ENCODE measurements at regions not wholly inside any gene's neighbourhood (a gene's known extent, or its start where the extent isn't known, plus 50 kb on each side); places are given as distances from the start of the nearest gene placed in this dataset.

DNA sequence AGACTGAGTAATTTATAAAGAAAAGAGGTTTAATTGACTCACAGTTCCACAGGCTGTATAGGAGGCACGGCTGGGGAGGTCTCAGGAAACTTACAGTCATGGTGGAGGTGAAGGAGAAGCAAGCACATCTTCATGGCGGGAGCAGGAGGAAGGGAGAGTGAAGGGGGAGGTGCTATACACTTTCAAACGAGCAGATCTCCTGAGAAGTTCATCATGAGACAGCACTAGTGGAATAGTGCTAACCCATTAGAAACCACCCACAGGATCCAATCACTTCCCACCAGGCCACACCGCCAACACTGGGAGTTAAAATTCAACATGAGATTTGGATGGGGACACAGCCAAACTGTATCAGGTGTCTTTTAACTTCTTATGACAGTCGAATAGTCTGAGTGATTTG is 1459.3 kb upstream of the ACO1 start:
- TF ChIP-seq CTCF (IDR thresholded peaks at IDR 0.05) (no peak), POLR2AphosphoS5 (IDR thresholded peaks at IDR 0.05; ENCODE audit: low read depth, low read length) (no peak), SIN3A (IDR thresholded peaks at IDR 0.05; ENCODE audit: borderline replicate concordance, insufficient read depth, low read depth, low read length) (no peak), TCF7L2 (IDR thresholded peaks at IDR 0.05; ENCODE audit: low read depth, low read length) (no peak), REST (IDR thresholded peaks at IDR 0.05; ENCODE audit: insufficient read depth in 1 of 2, low read depth in 2 of 2, low read length in 1 of 2) (no peak)
